HEK293T (cell line): ENCODE measurements at regions not wholly inside any gene's neighbourhood (a gene's known extent, or its start where the extent isn't known, plus 50 kb on each side); places are given as distances from the start of the nearest gene placed in this dataset.

Experiments
- CTCF ChIA-PET: fragments of 350-600 bp; formaldehyde crosslinking; extraction: SDS; loops from one replicate; lab custom pipeline; 2021; ENCODE audit warnings: antibody characterized with exemption, inconsistent platforms; lab: Yijun Ruan, JAX
- POLR2A ChIA-PET: fragments of 350-600 bp; formaldehyde crosslinking; extraction: SDS; loops from one replicate; lab custom pipeline; 2020; ENCODE audit warnings: antibody characterized with exemption, inconsistent platforms; lab: Yijun Ruan, JAX
- DNase-seq: peaks from one replicate; pipeline ENCODE4 v3.0.0; 2012; ENCODE audit warnings: mixed read lengths; ENCODE audit errors: extremely low spot score
- ARNT ChIP-seq: fragments of 450-650 bp; IDR thresholded peaks from 2 replicates; pipeline ENCODE4 v1.6.1; 2017; ENCODE audit warnings: mild to moderate bottlenecking
- BHLHE40 ChIP-seq: fragments of 450-650 bp; IDR thresholded peaks from 2 replicates; pipeline ENCODE4 v1.6.1; 2016; ENCODE audit warnings: mild to moderate bottlenecking, moderate library complexity, borderline replicate concordance
- CTBP1 ChIP-seq: fragments of 450-650 bp; IDR thresholded peaks from 2 replicates; pipeline ENCODE4 v1.6.1; 2016; ENCODE audit warnings: borderline replicate concordance
- ELF4 ChIP-seq: fragments of 450-650 bp; IDR thresholded peaks from 2 replicates; pipeline ENCODE4 v1.6.1; 2017; ENCODE audit warnings: antibody characterized with exemption
- FOXA1 ChIP-seq: fragments of 450-650 bp; IDR thresholded peaks from 2 replicates; pipeline ENCODE4 v1.6.1; 2016; ENCODE audit warnings: mild to moderate bottlenecking
- FOXK2 ChIP-seq: fragments of 450-650 bp; IDR thresholded peaks from 2 replicates; pipeline ENCODE4 v1.6.1; 2016; ENCODE audit warnings: mild to moderate bottlenecking
- FOXM1 ChIP-seq: fragments of 450-650 bp; IDR thresholded peaks from 2 replicates; pipeline ENCODE4 v1.6.1; 2017; ENCODE audit warnings: mild to moderate bottlenecking, borderline replicate concordance
- HDGF ChIP-seq: fragments of 450-650 bp; IDR thresholded peaks from 2 replicates; pipeline ENCODE4 v1.6.1; 2017; ENCODE audit warnings: antibody characterized with exemption, borderline replicate concordance
- L3MBTL2 ChIP-seq: fragments of 450-650 bp; conservative IDR thresholded peaks from 2 replicates; pipeline ENCODE4 v1.6.1; 2016; ENCODE audit warnings: mild to moderate bottlenecking
- LEF1 ChIP-seq: fragments of 450-650 bp; IDR thresholded peaks from 2 replicates; pipeline ENCODE4 v1.6.1; 2017; ENCODE audit warnings: mild to moderate bottlenecking, borderline replicate concordance
- NFRKB ChIP-seq: fragments of 450-650 bp; IDR thresholded peaks from 2 replicates; pipeline ENCODE4 v1.6.1; 2016; ENCODE audit warnings: mild to moderate bottlenecking, moderate library complexity
- SP1 ChIP-seq: fragments of 450-650 bp; IDR thresholded peaks from 2 replicates; pipeline ENCODE4 v1.6.1; 2017
- SUZ12 ChIP-seq: fragments of 450-650 bp; IDR thresholded peaks from 2 replicates; pipeline ENCODE4 v1.6.1; 2016; ENCODE audit warnings: mild to moderate bottlenecking
- TARDBP ChIP-seq: fragments of 450-650 bp; IDR thresholded peaks from 2 replicates; pipeline ENCODE4 v1.6.1; 2016
- ZNF384 ChIP-seq: fragments of 450-650 bp; IDR thresholded peaks from 2 replicates; pipeline ENCODE4 v1.6.1; 2016
- TF ChIP-seq, protein P1 (sequence below): fragments of 450-650 bp; IDR thresholded peaks from 2 replicates; pipeline ENCODE4 v1.6.1; 2016

DNA sequence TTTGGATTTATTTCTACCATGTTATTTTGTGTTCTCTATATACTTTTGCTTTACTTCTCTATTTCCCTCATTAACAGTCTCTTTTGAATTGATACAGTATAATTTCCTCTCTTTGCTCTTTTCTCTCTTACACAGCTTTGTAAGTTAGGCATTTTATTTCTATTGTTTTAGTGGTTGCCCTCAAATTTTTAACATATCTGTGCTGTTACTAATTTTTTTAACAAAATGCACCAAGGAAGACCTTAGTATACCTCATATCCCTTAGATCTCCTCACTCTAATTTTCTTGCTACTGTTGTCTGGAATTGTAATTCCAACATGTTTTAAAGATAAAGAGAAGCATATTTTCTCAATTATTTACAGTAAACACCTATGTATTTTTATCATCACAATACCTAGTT is 416.8 kb upstream of the SLC14A2 start:
- DNase-seq: no peak
- ChIA-PET CTCF (no interaction called here), POLR2A (no interaction called here)
- TF ChIP-seq L3MBTL2 (no peak), SP1 (no peak), HDGF (no peak), LEF1 (no peak), FOXK2 (no peak), BHLHE40 (no peak), ZNF384 (no peak)
- TF ChIP-seq, protein P1, sequence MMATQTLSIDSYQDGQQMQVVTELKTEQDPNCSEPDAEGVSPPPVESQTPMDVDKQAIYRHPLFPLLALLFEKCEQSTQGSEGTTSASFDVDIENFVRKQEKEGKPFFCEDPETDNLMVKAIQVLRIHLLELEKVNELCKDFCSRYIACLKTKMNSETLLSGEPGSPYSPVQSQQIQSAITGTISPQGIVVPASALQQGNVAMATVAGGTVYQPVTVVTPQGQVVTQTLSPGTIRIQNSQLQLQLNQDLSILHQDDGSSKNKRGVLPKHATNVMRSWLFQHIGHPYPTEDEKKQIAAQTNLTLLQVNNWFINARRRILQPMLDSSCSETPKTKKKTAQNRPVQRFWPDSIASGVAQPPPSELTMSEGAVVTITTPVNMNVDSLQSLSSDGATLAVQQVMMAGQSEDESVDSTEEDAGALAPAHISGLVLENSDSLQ: no peak

GRCh38 chr18:45201029-45201428 is 414.2 kb upstream of the SLC14A2 start:
- CTCF ChIA-PET: interaction anchor here (1.0 kb wide), 1 partner anchor 12 kb away, joined by 4 read pairs; no protein-coding TSS in a partner anchor
- TF ChIP-seq ELF4 (no peak), BHLHE40 (no peak), NFRKB (no peak), SUZ12 (no peak), ZNF384 (no peak)
- POLR2A ChIA-PET: no interaction called here
- no peak for DNase-seq

DNA sequence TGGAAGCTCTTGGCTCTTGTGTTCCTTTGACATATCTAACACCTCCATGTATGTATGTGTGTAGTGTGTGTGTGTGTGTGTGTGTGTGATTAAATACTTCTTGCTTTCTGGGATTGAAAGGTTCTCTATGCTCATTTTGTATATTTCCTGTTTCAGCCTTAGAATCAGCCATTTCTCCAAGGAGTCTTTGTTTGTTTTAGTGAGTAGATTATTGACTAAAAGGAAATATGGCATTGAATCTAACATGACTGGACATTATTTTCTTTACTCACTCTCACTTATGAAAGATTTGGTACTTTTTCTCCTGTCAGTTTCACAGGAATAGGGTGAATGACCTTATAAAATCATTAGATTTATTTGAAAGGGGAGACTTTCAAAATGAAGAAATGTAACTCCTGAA is 413.8 kb upstream of the SLC14A2 start:
- DNase-seq: no peak
- POLR2A ChIA-PET: no interaction called here
- CTCF ChIA-PET: interaction anchor here (1.0 kb wide), 1 partner anchor 12 kb away, joined by 4 read pairs; no protein-coding TSS in a partner anchor
- TF ChIP-seq, protein P1: no peak
- TF ChIP-seq FOXA1: no peak
- TF ChIP-seq BHLHE40: no peak
- no peak for TF ChIP-seq LEF1
- no peak for TF ChIP-seq FOXM1
- TF ChIP-seq L3MBTL2: no peak
- no peak for TF ChIP-seq TARDBP
- no peak for TF ChIP-seq SP1
- no peak for TF ChIP-seq ELF4
- TF ChIP-seq ZNF384: no peak
- no peak for TF ChIP-seq HDGF
- TF ChIP-seq SUZ12: no peak
- TF ChIP-seq ARNT: no peak
- no peak for TF ChIP-seq FOXK2
- TF ChIP-seq NFRKB: no peak
- no peak for TF ChIP-seq CTBP1

- TF ChIP-seq SP1 (no peak), L3MBTL2 (no peak), ELF4 (no peak), FOXM1 (no peak), ARNT (no peak), FOXA1 (no peak), CTBP1 (no peak), FOXK2 (no peak), TARDBP (no peak), ZNF384 (no peak), LEF1 (no peak), SUZ12 (no peak), BHLHE40 (no peak), HDGF (no peak), NFRKB (no peak)
- TF ChIP-seq, protein P1: no peak
- POLR2A ChIA-PET: no interaction called here
- CTCF ChIA-PET: no interaction called here
- DNase-seq: no peak
Measured at GRCh38 chr18:45202061-45202460, 413.2 kb upstream of the SLC14A2 start.

DNA sequence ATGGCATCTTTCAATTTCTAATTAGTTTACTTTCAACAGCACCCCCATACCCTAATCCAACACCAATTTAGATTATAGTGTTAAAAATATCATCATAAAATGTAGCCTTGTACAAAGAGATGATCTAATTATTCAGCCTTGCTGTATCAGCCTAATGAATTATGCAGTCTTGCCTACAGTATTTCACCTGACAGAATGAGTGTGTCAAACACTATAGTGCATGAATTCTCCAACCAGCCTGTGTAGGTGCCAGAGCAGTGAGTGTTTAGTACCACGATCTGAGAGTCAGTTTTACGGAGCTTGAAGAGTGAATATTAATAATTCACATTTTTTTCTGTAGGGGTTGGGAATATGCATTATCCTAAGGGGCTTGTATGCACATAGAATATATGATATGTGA is 411.6 kb upstream of the SLC14A2 start:
- ChIA-PET POLR2A (no interaction called here), CTCF (no interaction called here)
- DNase-seq: no peak
- TF ChIP-seq ELF4 (no peak), FOXM1 (no peak), TARDBP (no peak), SP1 (no peak), ZNF384 (no peak), NFRKB (no peak), SUZ12 (no peak), BHLHE40 (no peak), HDGF (no peak), L3MBTL2 (no peak), ARNT (no peak), FOXA1 (no peak), LEF1 (no peak), FOXK2 (no peak), CTBP1 (no peak)
- TF ChIP-seq, protein P1: no peak

DNA sequence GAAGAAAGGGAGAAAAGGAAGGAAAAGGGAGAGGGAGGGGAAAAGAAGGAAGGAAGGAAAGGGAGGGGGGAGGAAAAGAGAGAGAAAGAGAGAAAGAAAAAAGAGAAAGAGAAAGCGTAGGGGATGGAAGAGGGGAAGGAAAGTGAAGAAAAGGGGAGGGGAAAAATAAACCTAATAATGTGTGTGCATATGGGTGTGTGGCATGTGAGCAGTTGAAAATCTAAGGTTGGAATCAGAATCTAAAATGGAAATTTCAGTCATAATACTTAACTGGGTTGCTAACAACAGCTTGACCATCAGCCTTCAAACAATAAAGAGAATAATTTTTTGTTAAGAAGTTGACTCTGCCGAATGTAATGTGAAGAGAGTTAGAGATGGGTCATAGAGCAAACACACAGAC is 407.9 kb upstream of the SLC14A2 start:
- ChIA-PET CTCF (no interaction called here), POLR2A (no interaction called here)
- TF ChIP-seq, protein P1: no peak
- TF ChIP-seq LEF1 (no peak), FOXA1 (no peak), BHLHE40 (no peak), ELF4 (no peak), HDGF (no peak), CTBP1 (no peak), TARDBP (no peak), SUZ12 (no peak), SP1 (no peak), FOXM1 (no peak)
- DNase-seq: no peak
